Adipocyte (in vitro differentiated cells): ENCODE measurements at regions not wholly inside any gene's neighbourhood (a gene's known extent, or its start where the extent isn't known, plus 50 kb on each side); places are given as distances from the start of the nearest gene placed in this dataset.

Experiments
- DNase-seq: peaks from one replicate; pipeline ENCODE4 v3.0.0-alpha.2; 2015; ENCODE audit warnings: low read depth
- H3K27me3 ChIP-seq: replicated peaks from 2 replicates; pipeline ENCODE4 v1.7.0; 2013; ENCODE audit warnings: mild to moderate bottlenecking, low read length, moderate library complexity; ENCODE audit not compliant: control insufficient read depth, insufficient read depth
- H3K36me3 ChIP-seq: 2 replicates; pipeline ENCODE4 v1.7.0; 2013; ENCODE audit warnings: low read length, mild to moderate bottlenecking, moderate library complexity; ENCODE audit not compliant: control insufficient read depth, insufficient read depth, severe bottlenecking
- H3K4me1 ChIP-seq: 2 replicates; pipeline ENCODE4 v1.7.0; 2013; ENCODE audit warnings: mild to moderate bottlenecking, low read length, moderate library complexity; ENCODE audit not compliant: control insufficient read depth, insufficient read depth
- H3K4me3 ChIP-seq: 2 replicates; pipeline ENCODE4 v1.7.0; 2013; ENCODE audit warnings: mild to moderate bottlenecking, low read length, moderate library complexity
- H3K9ac ChIP-seq: 2 replicates; pipeline ENCODE4 v1.7.0; 2013; ENCODE audit warnings: mild to moderate bottlenecking, low read length, moderate library complexity
- H3K9me3 ChIP-seq: 2 replicates; pipeline ENCODE4 v1.7.0; 2013; ENCODE audit warnings: mild to moderate bottlenecking, low read length, moderate library complexity; ENCODE audit not compliant: control insufficient read depth

DNA sequence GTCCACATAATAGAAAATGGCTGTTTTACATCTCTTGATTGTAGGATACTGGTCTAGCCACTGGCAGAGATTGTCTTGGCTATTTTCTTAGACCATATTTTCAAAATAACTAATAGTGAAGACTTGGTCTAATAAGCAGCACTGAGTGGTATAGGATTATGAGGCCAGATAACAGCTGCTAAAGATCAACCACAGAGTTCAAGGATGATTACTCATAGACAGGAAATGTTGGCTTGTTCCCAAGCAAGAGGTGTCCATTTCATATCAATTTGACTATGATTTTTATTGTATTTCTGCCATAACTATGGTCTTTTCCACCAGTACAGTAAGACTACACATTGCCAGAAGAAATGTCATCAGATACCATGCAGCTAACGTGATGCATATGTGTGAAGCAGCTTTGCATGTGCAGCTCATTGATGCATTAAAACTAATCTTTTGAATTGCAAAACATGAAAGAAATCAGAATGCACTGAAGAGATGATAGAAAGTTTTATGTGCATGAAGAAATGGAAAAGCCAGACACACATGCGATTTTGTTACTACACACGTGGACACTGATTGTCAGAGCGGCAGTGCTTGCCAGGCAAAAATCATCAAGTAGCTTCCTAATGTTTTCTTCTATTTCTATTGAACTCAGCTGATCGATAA lies 693.3 kb downstream of the CDH11 start:
- no peak overlapping the region for H3K9ac ChIP-seq
- H3K4me3 ChIP-seq: no peak overlapping the region
- no peaks in the 10 kb centered on the region for H3K27me3 ChIP-seq
- peaks cover 14% of the 10 kb centered on the region for H3K9me3 ChIP-seq
- DNase-seq: peak; percentile 65
- no peaks in the 10 kb centered on the region for H3K36me3 ChIP-seq
- H3K4me1 ChIP-seq: peaks cover 15% of the 10 kb centered on the region

DNA sequence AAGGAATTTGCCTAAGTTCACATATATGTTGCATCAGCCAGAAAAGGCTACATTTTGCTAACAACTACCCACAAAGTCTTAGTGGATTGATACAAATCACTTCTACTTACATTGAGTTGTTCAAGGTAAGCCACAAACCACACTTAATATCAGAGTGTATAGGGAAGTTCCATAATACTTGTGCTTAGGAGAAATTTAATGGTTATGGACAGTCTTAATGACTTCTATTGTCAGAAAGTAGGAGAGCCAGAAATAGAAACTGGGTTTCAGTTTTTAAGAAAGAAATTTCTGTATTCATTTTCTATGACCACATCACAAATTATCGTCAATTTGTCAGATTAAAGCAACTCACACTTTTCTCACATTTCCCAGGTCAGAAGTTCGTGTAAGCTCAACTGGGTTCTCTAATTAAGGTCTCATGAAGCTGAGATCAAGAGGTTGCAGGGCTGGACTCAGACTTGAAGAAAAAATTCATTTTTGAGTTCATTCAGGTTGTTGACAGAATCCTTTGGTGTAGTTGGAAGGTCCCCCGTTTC lies 695.7 kb downstream of the CDH11 start:
- no peak overlapping the region for H3K9ac ChIP-seq
- peaks cover 15% of the 10 kb centered on the region for H3K4me1 ChIP-seq
- no peak for DNase-seq
- H3K27me3 ChIP-seq: no peaks in the 10 kb centered on the region
- no peak overlapping the region for H3K4me3 ChIP-seq
- no peaks in the 10 kb centered on the region for H3K36me3 ChIP-seq
- H3K9me3 ChIP-seq: no peaks in the 10 kb centered on the region

DNA sequence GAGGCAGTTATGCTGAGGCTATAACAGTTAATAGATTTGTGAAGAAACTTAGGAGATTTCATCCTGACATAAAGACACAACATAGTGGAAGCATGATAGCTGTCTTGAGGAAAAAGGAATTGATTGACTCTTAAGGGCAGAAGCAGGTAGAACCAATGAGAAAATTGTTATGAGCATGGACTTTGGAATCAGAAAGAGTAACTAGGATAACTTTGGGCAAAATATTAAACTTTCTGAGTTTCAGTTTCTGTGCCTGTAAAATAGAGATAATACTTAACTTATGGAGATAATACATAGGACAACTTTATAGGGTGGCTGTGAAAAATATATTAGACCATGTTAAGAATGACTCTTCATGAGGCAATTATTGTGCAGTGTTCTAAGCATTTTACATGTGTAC lies 696.5 kb downstream of the CDH11 start:
- Histone ChIP-seq H3K27me3 (no peaks in the 10 kb centered on the region), H3K9ac (no peak overlapping the region), H3K9me3 (no peaks in the 10 kb centered on the region), H3K4me3 (no peak overlapping the region), H3K36me3 (no peaks in the 10 kb centered on the region), H3K4me1 (peaks cover 15% of the 10 kb centered on the region)
- no peak for DNase-seq

DNA sequence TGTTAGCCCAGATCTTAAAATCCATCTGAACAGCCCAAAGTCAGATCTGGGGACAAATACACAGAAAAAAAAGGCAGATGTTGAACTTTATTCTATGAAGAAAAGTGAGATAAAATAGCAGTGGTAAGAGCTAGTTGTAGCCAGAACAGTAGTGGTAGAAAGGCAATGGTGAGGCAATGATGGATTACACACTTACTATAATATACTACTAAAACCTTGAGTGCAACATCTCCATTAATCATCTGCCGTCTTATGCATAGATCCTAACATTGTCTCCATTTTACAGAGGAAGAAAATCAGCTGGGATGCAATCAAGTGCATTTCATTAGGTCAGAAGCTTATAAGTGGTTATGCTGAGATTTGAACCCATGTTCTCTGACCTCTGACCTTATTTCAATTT lies 699.6 kb downstream of the CDH11 start:
- no peak for DNase-seq
- Histone ChIP-seq H3K4me3 (no peak overlapping the region), H3K27me3 (no peaks in the 10 kb centered on the region), H3K9ac (no peak overlapping the region), H3K36me3 (no peaks in the 10 kb centered on the region), H3K9me3 (no peaks in the 10 kb centered on the region), H3K4me1 (peaks cover 13% of the 10 kb centered on the region)

DNA sequence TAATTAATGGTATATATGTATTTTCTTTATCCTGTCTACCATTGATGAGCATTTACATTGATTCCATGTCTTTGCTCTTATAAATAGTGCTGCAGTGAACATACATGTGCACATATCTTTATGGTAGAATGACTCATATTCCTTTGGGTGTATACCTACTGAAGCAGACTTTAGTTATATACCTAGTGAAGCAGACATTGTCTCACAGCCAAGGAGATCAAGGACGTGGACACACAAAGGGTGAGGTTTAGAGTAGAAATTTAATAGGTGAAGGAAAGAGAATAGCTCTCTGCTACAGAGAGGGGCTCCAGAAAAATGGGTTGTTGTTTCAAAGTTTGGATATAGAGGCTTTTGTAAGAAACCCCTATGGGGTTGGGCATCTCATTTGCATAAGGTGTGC lies 700.3 kb downstream of the CDH11 start:
- H3K4me3 ChIP-seq: no peak overlapping the region
- DNase-seq: no peak
- no peak overlapping the region for H3K9ac ChIP-seq
- peaks cover 21% of the 10 kb centered on the region for H3K4me1 ChIP-seq
- H3K36me3 ChIP-seq: no peaks in the 10 kb centered on the region
- H3K27me3 ChIP-seq: no peaks in the 10 kb centered on the region
- H3K9me3 ChIP-seq: no peaks in the 10 kb centered on the region

DNA sequence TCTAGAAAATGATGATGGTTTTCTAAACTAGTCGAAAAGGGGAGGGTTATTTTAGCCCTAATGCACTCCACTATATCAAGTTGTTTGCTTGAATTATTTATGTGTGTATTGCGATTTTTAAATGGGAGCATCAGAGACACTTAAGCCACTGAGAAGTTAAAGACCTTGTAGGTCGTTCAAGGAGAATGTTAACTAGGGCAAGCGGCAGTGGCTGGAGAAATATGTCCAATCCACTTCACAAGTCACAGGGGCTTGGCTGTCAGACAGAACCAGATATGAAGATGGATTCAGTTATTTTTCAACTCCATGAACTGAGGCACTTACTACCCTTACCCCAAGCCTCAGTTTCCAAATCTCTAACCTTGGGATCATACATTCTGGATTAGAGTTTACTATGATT lies 702.0 kb downstream of the CDH11 start:
- no peaks in the 10 kb centered on the region for H3K27me3 ChIP-seq
- no peaks in the 10 kb centered on the region for H3K9me3 ChIP-seq
- H3K9ac ChIP-seq: no peak overlapping the region
- no peaks in the 10 kb centered on the region for H3K36me3 ChIP-seq
- DNase-seq: no peak
- peaks cover 28% of the 10 kb centered on the region for H3K4me1 ChIP-seq
- H3K4me3 ChIP-seq: no peak overlapping the region

DNA sequence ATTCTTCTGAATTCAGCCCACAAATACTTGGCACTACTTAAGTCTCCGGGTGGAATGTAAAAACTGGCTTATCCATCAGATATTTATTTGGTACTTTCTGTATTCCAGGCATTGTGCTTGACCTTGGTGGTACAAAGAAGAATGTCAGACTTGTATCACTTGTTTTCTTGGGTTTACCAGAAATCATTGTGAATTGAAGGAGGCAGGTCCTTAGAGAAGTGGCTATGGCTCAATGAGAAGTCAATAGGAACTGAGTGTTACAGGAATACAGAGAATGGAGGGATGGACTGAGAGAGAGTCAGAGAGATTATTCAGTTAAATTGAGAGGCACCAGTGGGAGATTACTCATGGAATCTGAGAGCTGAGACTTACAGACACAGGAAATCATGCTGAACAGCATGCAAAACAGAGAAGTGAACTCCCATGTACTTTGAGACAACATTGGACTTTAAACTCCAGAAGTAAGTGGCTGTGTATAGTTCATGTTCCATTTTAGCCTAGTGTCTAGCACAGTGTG lies 704.1 kb downstream of the CDH11 start:
- no peaks in the 10 kb centered on the region for H3K9me3 ChIP-seq
- peak overlapping the region; percentile 55 for H3K4me3 ChIP-seq
- H3K36me3 ChIP-seq: no peaks in the 10 kb centered on the region
- H3K27me3 ChIP-seq: no peaks in the 10 kb centered on the region
- DNase-seq: peak; percentile 76
- peaks cover 42% of the 10 kb centered on the region for H3K4me1 ChIP-seq
- H3K9ac ChIP-seq: peak overlapping the region; percentile 66

DNA sequence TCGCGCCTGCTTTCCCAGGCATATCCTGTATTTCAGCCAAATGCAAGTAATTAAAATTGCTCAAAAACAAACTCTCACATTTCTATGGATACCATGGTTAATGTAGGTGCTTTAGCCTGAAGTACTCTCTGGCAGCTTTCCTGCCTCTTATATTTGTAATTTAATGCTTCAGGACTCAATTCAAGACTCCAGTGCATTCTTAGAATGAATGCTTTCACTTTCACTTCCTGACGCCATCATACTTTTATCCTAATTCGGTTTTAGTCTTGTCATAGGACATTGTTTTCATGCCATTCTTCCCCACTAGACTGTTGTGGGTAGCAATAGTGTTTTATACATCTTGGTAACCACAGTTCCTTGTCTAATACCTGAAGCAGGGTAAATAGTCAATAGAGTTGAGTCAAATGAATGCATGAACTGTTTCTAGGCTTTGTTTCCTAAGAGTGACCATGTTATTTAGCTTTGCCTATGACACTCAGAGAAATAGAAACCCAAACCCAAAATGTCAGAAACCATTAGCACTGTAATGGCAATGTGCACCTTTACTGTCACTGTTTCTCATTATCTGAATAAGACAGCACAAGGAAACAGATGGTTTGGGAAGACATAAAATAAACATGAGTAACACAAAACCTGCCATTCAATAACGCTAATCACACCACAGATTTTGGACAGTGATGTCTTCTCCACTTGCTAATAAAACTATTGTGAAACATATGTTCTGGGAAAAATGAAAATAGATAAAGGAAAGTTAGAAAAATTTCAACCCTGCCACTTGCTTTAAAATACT lies 705.5 kb downstream of the CDH11 start:
- no peaks in the 10 kb centered on the region for H3K9me3 ChIP-seq
- peak overlapping the region; percentile 70 for H3K9ac ChIP-seq
- H3K36me3 ChIP-seq: no peaks in the 10 kb centered on the region
- peak; percentile 78 for DNase-seq
- peaks cover 49% of the 10 kb centered on the region for H3K4me1 ChIP-seq
- H3K4me3 ChIP-seq: peak overlapping the region; percentile 53
- no peaks in the 10 kb centered on the region for H3K27me3 ChIP-seq

DNA sequence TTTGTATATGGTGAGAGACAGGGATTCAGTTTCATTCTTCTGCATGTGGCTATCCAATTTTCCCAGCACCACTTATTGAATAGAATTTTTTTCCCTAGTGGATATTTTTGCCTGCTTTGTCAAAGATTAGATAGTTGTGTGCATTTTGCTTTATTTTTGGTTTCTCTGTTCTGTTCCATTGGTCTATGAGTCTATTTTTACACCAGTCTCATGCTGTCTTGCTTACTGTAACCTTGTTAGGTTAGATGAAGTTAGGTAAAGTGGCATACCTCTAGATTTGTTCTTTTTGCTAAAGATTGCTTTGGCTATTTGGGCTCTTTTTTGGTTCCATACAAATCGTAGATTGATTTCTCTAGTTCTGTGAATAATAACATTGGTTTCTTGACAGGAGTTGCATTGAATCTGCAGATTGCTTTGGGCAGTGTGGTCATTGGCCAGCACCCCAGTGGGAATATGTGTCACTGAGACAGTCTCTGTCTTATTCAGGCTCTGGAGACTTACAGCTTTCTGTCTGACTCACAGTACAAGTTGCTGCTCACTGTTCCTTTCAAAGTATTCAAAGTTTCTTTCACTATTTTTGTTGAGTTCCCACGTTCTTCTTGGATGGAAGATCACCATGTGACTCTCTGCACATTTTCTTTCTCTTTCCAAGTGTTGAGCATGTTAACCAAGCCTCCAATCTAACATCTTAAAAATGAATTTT lies 709.1 kb downstream of the CDH11 start:
- no peaks in the 10 kb centered on the region for H3K36me3 ChIP-seq
- H3K4me1 ChIP-seq: peaks cover 68% of the 10 kb centered on the region
- peak overlapping the region; percentile 73 for H3K9ac ChIP-seq
- peak; percentile 54 for DNase-seq
- peak overlapping the region; percentile 46 for H3K4me3 ChIP-seq
- H3K9me3 ChIP-seq: no peaks in the 10 kb centered on the region
- H3K27me3 ChIP-seq: no peaks in the 10 kb centered on the region

DNA sequence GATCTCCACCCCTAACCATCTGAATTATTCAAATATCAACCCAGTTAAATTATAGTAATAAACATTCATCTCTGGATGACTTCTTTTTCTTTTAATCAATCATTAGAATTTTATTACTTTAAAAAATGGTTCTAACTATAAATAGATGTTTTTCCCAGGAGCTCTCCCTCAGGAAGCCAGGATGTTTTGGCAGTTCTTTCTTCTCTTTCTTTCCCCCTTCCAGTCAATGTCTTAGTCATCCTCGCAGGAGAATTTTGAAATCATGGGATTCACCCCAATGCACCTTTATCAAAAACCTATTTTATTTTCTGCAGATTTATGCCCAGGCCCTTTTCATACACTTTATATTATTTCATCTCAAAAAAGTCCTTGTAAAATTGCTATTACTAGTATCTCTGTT lies 711.6 kb downstream of the CDH11 start:
- Histone ChIP-seq H3K4me3 (peak overlapping the region; percentile 14), H3K36me3 (no peaks in the 10 kb centered on the region), H3K9me3 (no peaks in the 10 kb centered on the region), H3K9ac (peak overlapping the region; percentile 59), H3K27me3 (no peaks in the 10 kb centered on the region), H3K4me1 (peaks cover 70% of the 10 kb centered on the region)
- DNase-seq: no peak

DNA sequence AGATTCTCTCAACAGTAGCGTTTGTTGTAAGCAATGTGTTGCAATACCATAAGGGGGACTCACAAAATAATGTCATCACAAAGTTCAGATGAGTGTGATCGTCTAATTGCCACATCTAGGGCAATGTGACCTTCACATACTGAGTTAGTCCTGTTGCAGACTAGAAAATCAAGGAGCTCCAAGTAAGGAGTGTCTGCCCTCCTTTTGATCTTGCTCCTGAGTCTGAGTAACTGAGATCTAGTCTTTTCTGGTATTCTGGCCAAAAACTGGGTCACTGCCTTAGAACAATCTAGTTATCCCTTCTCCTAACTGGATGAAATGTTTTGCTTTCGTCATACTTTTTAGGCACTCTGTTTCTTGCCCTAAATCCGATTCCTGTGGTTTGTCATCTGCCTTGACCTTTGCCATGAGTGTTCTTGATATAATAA lies 712.1 kb downstream of the CDH11 start:
- Histone ChIP-seq H3K27me3 (no peaks in the 10 kb centered on the region), H3K4me3 (peak overlapping the region; percentile 14), H3K9me3 (no peaks in the 10 kb centered on the region), H3K9ac (peak overlapping the region; percentile 59), H3K4me1 (peaks cover 75% of the 10 kb centered on the region), H3K36me3 (no peaks in the 10 kb centered on the region)
- no peak for DNase-seq
